ENCODE measurements at regions not wholly inside any gene's neighbourhood (a gene's known extent, or its start where the extent isn't known, plus 50 kb on each side); places are given as distances from the start of the nearest gene placed in this dataset.

- DNase-seq (ENCODE audit: low spot score): no peak
- H3K4me1 Mint-ChIP-seq (ENCODE audit: low read depth): peaks cover 3% of the 10 kb centered on the region
- intact Hi-C loops (cut with micrococcal nuclease): no loop called here
- no peaks in the 10 kb centered on the region for H3K9me3 Mint-ChIP-seq
- H3K36me3 Mint-ChIP-seq (ENCODE audit: low read depth): no peaks in the 10 kb centered on the region
- no peak overlapping the region for H3K27ac Mint-ChIP-seq
- peaks cover 8% of the 10 kb centered on the region for H3K27me3 Mint-ChIP-seq (ENCODE audit: low read depth)
- no peak overlapping the region for H3K4me3 Mint-ChIP-seq (ENCODE audit: low read depth)
Observed at GRCh38 chr4:53693408-53693807, 102.1 kb upstream of the LNX1 start.

GRCh38 chr4:53688186-53688790 is 97.0 kb upstream of the LNX1 start:
- H3K4me1 Mint-ChIP-seq (ENCODE audit: low read depth): peaks cover 10% of the 10 kb centered on the region
- no peak overlapping the region for H3K4me3 Mint-ChIP-seq (ENCODE audit: low read depth)
- peak overlapping the region; percentile 43 for H3K27ac Mint-ChIP-seq
- no peaks in the 10 kb centered on the region for H3K9me3 Mint-ChIP-seq
- H3K27me3 Mint-ChIP-seq (ENCODE audit: low read depth): peaks cover 8% of the 10 kb centered on the region
- intact Hi-C loops (cut with micrococcal nuclease): loop anchor here (5.0 kb wide), 1 partner anchor 374 kb away; the partner anchor contains the start of gene CHIC2
- no peaks in the 10 kb centered on the region for H3K36me3 Mint-ChIP-seq (ENCODE audit: low read depth)
- DNase-seq (ENCODE audit: low spot score): no peak

DNA sequence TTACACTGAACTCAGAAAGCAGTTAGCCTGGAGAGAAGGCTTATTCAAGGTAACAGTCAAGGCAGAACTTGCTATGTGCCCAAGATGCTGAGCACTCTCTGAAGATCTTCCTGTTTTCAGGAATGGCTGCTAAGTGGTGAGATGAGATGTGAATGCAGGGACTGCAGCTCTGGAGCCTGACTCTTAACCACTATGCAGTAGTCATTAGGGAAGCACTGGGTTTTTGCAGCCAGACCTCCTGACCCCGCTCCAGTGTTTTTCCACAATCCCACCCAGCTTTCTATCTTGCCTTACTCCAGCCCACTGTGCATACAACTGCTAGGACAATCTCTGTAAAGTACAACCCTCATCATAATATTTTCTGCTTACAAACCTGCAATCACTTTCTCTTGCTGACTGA is 95.2 kb upstream of the LNX1 start:
- H3K4me1 Mint-ChIP-seq (ENCODE audit: low read depth): peaks cover 10% of the 10 kb centered on the region
- H3K36me3 Mint-ChIP-seq (ENCODE audit: low read depth): no peaks in the 10 kb centered on the region
- H3K9me3 Mint-ChIP-seq: no peaks in the 10 kb centered on the region
- DNase-seq (ENCODE audit: low spot score): no peak
- intact Hi-C loops (cut with micrococcal nuclease): loop anchor here (5.0 kb wide), 1 partner anchor 376 kb away; the partner anchor contains the start of gene CHIC2
- H3K27me3 Mint-ChIP-seq (ENCODE audit: low read depth): peaks cover 8% of the 10 kb centered on the region
- H3K4me3 Mint-ChIP-seq (ENCODE audit: low read depth): no peak overlapping the region
- no peak overlapping the region for H3K27ac Mint-ChIP-seq

DNA sequence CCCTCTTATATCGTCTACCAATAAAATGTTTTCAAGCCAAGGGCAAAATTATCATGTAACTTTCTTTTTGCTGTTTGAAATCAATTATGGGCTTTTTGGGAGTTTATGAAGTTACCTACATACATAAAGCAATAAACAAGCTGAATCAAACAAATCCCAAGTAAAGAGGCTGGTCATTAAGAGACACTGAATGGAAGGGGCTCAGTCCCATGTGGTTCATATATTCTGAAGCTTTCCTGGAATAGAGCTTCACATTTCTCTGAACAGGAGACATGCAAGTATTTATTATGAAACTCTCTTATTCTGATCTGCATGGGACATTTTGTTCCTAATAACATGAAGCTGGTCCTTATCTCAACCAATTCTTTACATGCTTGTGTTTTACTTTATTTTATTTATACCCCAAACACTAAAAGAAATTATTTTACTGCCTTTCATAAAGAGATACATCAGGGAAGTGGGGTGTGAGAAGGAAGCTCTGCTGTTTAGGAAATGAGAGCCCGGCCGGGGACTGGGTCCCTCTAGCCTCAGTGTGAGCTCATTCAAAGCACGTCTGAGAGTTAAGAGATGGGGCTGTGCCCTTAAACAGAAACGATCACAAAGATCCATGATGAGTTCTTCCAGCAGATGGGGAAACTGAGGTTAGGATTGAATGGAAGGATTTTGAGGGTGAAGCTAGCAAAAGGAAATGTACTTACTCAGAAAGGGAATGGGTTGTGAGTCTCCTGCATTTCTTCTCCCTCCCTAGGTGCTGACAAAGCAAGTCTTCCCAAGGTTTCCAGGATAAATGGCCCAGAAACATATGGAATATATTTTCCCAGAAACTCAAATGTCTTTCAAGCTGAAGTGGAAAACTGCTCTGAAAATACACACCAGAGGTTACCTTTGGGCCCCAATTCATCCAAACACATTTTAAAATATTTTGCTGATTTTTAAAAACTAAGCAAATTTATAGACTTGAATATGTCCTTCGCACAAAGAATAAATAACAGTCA is 93.1 kb upstream of the LNX1 start:
- H3K36me3 Mint-ChIP-seq (ENCODE audit: low read depth): no peaks in the 10 kb centered on the region
- no peak overlapping the region for H3K4me3 Mint-ChIP-seq (ENCODE audit: low read depth)
- peaks cover 10% of the 10 kb centered on the region for H3K4me1 Mint-ChIP-seq (ENCODE audit: low read depth)
- no peak for DNase-seq (ENCODE audit: low spot score)
- H3K27me3 Mint-ChIP-seq (ENCODE audit: low read depth): peaks cover 1% of the 10 kb centered on the region
- no peak overlapping the region for H3K27ac Mint-ChIP-seq
- intact Hi-C loops (cut with micrococcal nuclease): loop anchor here (5.0 kb wide), 1 partner anchor 378 kb away; the partner anchor contains the start of gene CHIC2
- H3K9me3 Mint-ChIP-seq: no peaks in the 10 kb centered on the region

- Mint-ChIP-seq H3K27me3 (ENCODE audit: low read depth) (no peaks in the 10 kb centered on the region), H3K4me1 (ENCODE audit: low read depth) (peaks cover 1% of the 10 kb centered on the region), H3K4me3 (ENCODE audit: low read depth) (no peak overlapping the region), H3K36me3 (ENCODE audit: low read depth) (no peaks in the 10 kb centered on the region), H3K27ac (no peak overlapping the region), H3K9me3 (no peaks in the 10 kb centered on the region)
- DNase-seq (ENCODE audit: low spot score): no peak
- intact Hi-C loops (cut with micrococcal nuclease): no loop called here
Observed at GRCh38 chr4:53682908-53683307, 91.6 kb upstream of the LNX1 start.

GRCh38 chr4:53682196-53682595 is 90.9 kb upstream of the LNX1 start:
- no peaks in the 10 kb centered on the region for H3K9me3 Mint-ChIP-seq
- intact Hi-C loops (cut with micrococcal nuclease): no loop called here
- H3K36me3 Mint-ChIP-seq (ENCODE audit: low read depth): no peaks in the 10 kb centered on the region

DNA sequence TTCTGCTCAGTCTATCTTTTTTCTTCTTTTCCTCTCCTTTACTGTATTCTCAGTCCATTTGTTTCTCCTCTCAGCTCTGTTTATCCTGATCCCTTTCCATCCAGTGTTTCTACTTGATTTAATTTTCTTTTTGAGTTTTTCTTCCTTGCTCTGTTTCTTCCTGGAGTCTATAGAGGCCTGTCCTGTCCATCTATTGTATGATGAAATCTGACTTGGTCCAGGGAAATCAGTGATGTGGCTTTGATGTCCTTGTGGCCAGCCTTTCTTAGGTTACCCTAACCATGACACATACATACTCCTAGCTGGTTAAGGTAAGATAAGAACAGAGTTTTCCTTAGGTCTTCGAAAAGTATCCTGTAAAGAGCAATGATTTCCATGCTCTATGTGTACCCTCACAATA is 89.3 kb upstream of the LNX1 start:
- Mint-ChIP-seq H3K36me3 (ENCODE audit: low read depth) (no peaks in the 10 kb centered on the region), H3K9me3 (no peaks in the 10 kb centered on the region), H3K4me3 (ENCODE audit: low read depth) (no peak overlapping the region), H3K4me1 (ENCODE audit: low read depth) (no peaks in the 10 kb centered on the region), H3K27me3 (ENCODE audit: low read depth) (peaks cover 5% of the 10 kb centered on the region), H3K27ac (no peak overlapping the region)
- DNase-seq (ENCODE audit: low spot score): no peak
- intact Hi-C loops (cut with micrococcal nuclease): no loop called here

More at GRCh38 chr4:53682196-53682595, 90.9 kb upstream of the LNX1 start:
- H3K4me1 Mint-ChIP-seq (ENCODE audit: low read depth): no peaks in the 10 kb centered on the region
- no peak overlapping the region for H3K4me3 Mint-ChIP-seq (ENCODE audit: low read depth)
- DNase-seq (ENCODE audit: low spot score): no peak
- H3K27ac Mint-ChIP-seq: no peak overlapping the region
- H3K27me3 Mint-ChIP-seq (ENCODE audit: low read depth): no peaks in the 10 kb centered on the region

DNA sequence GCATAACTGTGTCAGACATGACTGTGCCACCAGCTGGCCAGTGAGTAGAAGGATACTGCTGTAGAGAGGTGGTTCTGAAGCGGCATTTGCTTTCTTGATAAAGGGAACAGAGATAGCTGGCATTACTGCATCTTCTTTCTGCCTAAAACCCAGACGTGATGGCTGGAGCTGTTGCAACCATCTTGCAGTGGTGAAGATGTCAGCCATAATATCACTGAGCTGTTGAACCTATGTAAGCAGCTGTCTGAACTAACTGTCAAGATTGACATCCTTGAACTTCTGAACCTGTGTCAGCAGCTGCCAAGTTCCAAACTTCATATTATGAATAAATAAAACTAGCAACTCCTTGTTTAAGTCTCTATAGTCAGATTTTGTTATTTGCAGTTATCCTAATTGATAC is 88.9 kb upstream of the LNX1 start:
- no peaks in the 10 kb centered on the region for H3K36me3 Mint-ChIP-seq (ENCODE audit: low read depth)
- H3K27me3 Mint-ChIP-seq (ENCODE audit: low read depth): peaks cover 5% of the 10 kb centered on the region
- no peak overlapping the region for H3K27ac Mint-ChIP-seq
- no peak for DNase-seq (ENCODE audit: low spot score)
- intact Hi-C loops (cut with micrococcal nuclease): no loop called here
- H3K4me1 Mint-ChIP-seq (ENCODE audit: low read depth): no peaks in the 10 kb centered on the region
- H3K9me3 Mint-ChIP-seq: no peaks in the 10 kb centered on the region
- no peak overlapping the region for H3K4me3 Mint-ChIP-seq (ENCODE audit: low read depth)

GRCh38 chr4:53676402-53676871 is 85.2 kb upstream of the LNX1 start:
- H3K4me1 Mint-ChIP-seq (ENCODE audit: low read depth): no peaks in the 10 kb centered on the region
- no peak for DNase-seq (ENCODE audit: low spot score)
- H3K27me3 Mint-ChIP-seq (ENCODE audit: low read depth): peaks cover 5% of the 10 kb centered on the region
- no peak overlapping the region for H3K27ac Mint-ChIP-seq
- intact Hi-C loops (cut with micrococcal nuclease): no loop called here
- H3K9me3 Mint-ChIP-seq: no peaks in the 10 kb centered on the region
- H3K36me3 Mint-ChIP-seq (ENCODE audit: low read depth): no peaks in the 10 kb centered on the region
- no peak overlapping the region for H3K4me3 Mint-ChIP-seq (ENCODE audit: low read depth)

DNA sequence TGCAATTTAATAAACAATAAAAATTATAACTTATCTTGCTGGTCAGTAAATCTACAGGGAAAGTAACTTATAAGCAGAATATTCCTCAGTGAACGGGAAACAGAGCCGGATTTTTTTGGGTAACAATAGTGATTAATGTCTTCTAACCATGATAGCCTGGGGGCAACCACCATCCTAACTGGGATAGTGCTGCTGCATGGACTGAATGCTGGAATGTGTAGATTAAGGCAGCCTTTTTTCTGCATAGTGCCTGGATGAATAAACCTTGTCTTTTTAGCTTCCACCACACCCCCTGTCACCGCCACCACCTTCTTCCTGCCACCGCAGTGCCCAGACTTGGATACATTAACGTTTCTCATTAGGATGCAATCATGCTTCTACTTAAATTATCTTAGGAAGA is 83.6 kb upstream of the LNX1 start:
- peaks cover 5% of the 10 kb centered on the region for H3K27me3 Mint-ChIP-seq (ENCODE audit: low read depth)
- no peaks in the 10 kb centered on the region for H3K36me3 Mint-ChIP-seq (ENCODE audit: low read depth)
- no peak overlapping the region for H3K27ac Mint-ChIP-seq
- no peaks in the 10 kb centered on the region for H3K4me1 Mint-ChIP-seq (ENCODE audit: low read depth)
- no peak for DNase-seq (ENCODE audit: low spot score)
- intact Hi-C loops (cut with micrococcal nuclease): no loop called here
- no peak overlapping the region for H3K4me3 Mint-ChIP-seq (ENCODE audit: low read depth)
- H3K9me3 Mint-ChIP-seq: no peaks in the 10 kb centered on the region

GRCh38 chr4:53672873-53673272 is 81.6 kb upstream of the LNX1 start:
- no peak for DNase-seq (ENCODE audit: low spot score)
- H3K9me3 Mint-ChIP-seq: no peaks in the 10 kb centered on the region

DNA sequence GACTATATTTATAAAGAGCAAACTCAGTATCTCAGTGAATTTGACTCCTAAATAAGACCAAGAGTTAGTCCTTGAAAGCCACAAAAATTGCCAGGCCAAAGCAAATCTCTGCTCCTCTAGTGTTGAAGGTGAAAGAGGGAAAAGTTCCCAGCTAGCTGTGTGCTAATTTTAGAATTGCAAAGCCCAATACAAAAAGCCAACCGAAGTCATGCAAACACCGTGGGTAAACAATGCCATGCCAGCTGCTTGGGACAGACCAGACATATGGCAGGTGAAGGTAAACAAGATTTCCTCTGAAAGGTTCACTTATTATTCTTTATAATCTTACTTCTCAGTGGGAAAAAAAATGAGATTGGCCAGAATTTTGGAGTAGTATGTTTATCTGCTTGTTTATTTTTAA is 80.5 kb upstream of the LNX1 start:
- no peak overlapping the region for H3K27ac Mint-ChIP-seq
- no peaks in the 10 kb centered on the region for H3K4me1 Mint-ChIP-seq (ENCODE audit: low read depth)
- DNase-seq (ENCODE audit: low spot score): no peak
- H3K36me3 Mint-ChIP-seq (ENCODE audit: low read depth): no peaks in the 10 kb centered on the region
- H3K27me3 Mint-ChIP-seq (ENCODE audit: low read depth): peaks cover 4% of the 10 kb centered on the region
- intact Hi-C loops (cut with micrococcal nuclease): no loop called here
- no peak overlapping the region for H3K4me3 Mint-ChIP-seq (ENCODE audit: low read depth)
- H3K9me3 Mint-ChIP-seq: no peaks in the 10 kb centered on the region

More at GRCh38 chr4:53672873-53673272, 81.6 kb upstream of the LNX1 start:
- Mint-ChIP-seq H3K27me3 (ENCODE audit: low read depth) (peaks cover 5% of the 10 kb centered on the region), H3K36me3 (ENCODE audit: low read depth) (no peaks in the 10 kb centered on the region), H3K4me1 (ENCODE audit: low read depth) (no peaks in the 10 kb centered on the region), H3K4me3 (ENCODE audit: low read depth) (no peak overlapping the region), H3K27ac (no peak overlapping the region)
- intact Hi-C loops (cut with micrococcal nuclease): no loop called here

GRCh38 chr4:53659737-53660136 is 68.5 kb upstream of the LNX1 start:
- Mint-ChIP-seq H3K4me1 (ENCODE audit: low read depth) (no peaks in the 10 kb centered on the region), H3K9me3 (no peaks in the 10 kb centered on the region), H3K27ac (no peak overlapping the region), H3K27me3 (ENCODE audit: low read depth) (no peaks in the 10 kb centered on the region), H3K4me3 (ENCODE audit: low read depth) (no peak overlapping the region), H3K36me3 (ENCODE audit: low read depth) (no peaks in the 10 kb centered on the region)
- DNase-seq (ENCODE audit: low spot score): no peak
- intact Hi-C loops (cut with micrococcal nuclease): no loop called here
